ENCODE measurements at regions not wholly inside any gene's neighbourhood (a gene's known extent, or its start where the extent isn't known, plus 50 kb on each side); places are given as distances from the start of the nearest gene placed in this dataset.
"Not testable (repeated sequence)": the region's sequence is repeated elsewhere in the genome, so short reads cannot be mapped to it uniquely, and the experiment has no call there.

DNA sequence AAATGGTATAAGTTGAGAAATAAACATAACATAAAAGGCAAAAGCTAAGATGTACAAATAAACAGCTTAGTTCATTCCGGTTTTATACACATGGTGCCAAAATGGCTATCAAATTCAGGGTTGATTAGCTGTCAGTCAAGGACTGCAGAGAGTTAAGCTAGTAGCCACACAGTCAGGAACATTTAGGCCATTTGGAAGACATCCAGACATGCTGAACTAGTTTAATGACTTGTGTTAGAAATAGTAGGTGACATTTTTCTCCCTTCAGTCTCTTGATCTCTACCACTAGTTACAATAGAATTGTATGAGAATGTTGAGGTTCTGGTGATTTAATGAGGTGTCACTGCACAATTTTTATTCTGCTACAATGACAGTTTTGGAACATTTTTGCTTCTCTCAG is 394.4 kb upstream of the SPHKAP start:
- no peaks in the 10 kb centered on the region for H3K27me3 ChIP-seq
- no peak overlapping the region for H3K4me3 ChIP-seq
- H3K9me3 ChIP-seq, result no peaks in the 10 kb centered on the region
- no peak overlapping the region for H3K27ac ChIP-seq
- no peaks in the 10 kb centered on the region for H3K4me1 ChIP-seq
- no peaks in the 10 kb centered on the region for H3K36me3 ChIP-seq
- no peak for DNase-seq (ENCODE audit: extremely low spot score in 2 of 2)
- intact Hi-C loops (cut with DNase I), result no loop called here
- TF ChIP-seq, protein P1, sequence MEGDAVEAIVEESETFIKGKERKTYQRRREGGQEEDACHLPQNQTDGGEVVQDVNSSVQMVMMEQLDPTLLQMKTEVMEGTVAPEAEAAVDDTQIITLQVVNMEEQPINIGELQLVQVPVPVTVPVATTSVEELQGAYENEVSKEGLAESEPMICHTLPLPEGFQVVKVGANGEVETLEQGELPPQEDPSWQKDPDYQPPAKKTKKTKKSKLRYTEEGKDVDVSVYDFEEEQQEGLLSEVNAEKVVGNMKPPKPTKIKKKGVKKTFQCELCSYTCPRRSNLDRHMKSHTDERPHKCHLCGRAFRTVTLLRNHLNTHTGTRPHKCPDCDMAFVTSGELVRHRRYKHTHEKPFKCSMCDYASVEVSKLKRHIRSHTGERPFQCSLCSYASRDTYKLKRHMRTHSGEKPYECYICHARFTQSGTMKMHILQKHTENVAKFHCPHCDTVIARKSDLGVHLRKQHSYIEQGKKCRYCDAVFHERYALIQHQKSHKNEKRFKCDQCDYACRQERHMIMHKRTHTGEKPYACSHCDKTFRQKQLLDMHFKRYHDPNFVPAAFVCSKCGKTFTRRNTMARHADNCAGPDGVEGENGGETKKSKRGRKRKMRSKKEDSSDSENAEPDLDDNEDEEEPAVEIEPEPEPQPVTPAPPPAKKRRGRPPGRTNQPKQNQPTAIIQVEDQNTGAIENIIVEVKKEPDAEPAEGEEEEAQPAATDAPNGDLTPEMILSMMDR (IDR thresholded peaks at IDR 0.05), result no peak
- TF ChIP-seq POLR2AphosphoS5 (IDR thresholded peaks at IDR 0.05; ENCODE audit: insufficient read depth in 1 of 2, low read depth in 1 of 2) (no peak), POLR2A (IDR thresholded peaks at IDR 0.05) (no peak)

DNA sequence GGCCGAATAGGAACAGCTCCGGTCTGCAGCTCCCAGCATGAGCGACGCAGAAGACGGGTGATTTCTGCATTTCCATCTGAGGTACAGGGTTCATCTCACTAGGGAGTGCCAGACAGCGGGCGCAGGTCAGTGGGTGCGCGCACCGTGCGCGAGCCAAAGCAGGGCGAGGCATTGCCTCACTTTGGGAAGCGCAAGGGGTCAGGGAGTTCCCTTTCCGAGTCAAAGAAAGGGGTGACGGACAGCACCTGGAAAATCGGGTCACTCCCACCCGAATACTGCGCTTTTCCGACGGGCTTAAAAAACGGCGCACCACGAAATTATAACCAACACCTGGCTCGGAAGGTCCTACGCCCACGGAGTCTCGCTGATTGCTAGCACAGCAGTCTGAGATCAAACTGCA is 386.8 kb upstream of the SPHKAP start:
- H3K4me1 ChIP-seq; DNase-seq (ENCODE audit: extremely low spot score in 2 of 2); H3K4me3 ChIP-seq; H3K9me3 ChIP-seq; H3K36me3 ChIP-seq; H3K27me3 ChIP-seq; H3K27ac ChIP-seq; intact Hi-C loops (cut with DNase I): not testable (repeated sequence)

DNA sequence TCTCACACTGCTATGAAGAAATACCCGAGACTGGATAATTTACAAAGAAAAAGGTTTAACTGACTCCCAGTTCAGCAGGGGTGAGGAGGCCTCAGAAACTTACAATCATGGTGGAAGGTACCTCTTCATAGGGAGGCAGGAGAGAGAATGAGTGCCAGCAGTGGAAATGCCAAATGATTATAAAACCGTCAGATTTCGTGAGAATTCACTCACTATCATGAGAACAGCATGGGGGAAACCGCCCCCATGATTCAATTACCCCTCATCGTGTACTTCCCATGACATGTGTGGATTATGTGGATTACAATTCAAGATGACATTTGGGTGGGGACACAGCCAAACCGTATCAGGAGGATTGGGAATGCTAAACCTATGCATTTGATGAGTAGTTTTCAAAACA is 380.3 kb upstream of the SPHKAP start:
- H3K4me1 ChIP-seq, result no peaks in the 10 kb centered on the region
- no peaks in the 10 kb centered on the region for H3K9me3 ChIP-seq
- intact Hi-C loops (cut with DNase I), result no loop called here

DNA sequence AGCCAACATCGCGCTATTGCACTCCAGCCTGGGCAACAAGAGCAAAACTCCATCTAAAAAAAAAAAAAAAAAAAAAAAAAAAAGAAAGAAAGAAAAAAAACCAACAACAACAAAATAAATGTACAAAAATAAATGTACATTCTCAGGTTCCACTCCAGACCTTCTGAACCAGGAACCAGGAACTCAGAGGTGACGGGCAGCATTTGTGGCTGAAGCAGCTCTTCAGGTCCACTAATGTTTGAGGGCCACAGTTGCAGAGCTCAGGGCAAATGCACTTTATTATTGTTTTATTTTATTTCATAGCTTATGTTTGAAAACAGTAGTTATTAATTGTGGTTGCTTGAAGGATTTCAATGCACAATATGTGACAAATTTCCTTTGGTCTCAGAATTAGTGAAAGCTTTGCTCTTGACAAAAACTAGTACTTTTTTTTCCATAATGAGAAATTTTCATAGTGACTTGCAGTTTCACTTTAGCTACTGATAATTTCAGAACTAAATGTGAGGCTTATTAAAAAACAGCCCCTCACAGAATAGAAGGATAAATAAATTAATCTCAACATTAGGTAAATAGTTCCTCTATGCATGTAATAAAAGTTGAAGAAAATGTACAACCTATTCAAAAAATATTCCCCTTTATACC is 378.4 kb upstream of the SPHKAP start:
- intact Hi-C loops (cut with DNase I), result no loop called here
- no peaks in the 10 kb centered on the region for H3K36me3 ChIP-seq
- no peaks in the 10 kb centered on the region for H3K4me1 ChIP-seq
- H3K4me3 ChIP-seq, result no peak overlapping the region
- no peak for DNase-seq (ENCODE audit: extremely low spot score in 2 of 2)
- no peaks in the 10 kb centered on the region for H3K27me3 ChIP-seq
- TF ChIP-seq, protein P1 (IDR thresholded peaks at IDR 0.05), result no peak
- TF ChIP-seq POLR2A (IDR thresholded peaks at IDR 0.05), result no peak
- TF ChIP-seq POLR2AphosphoS5 (IDR thresholded peaks at IDR 0.05; ENCODE audit: insufficient read depth in 1 of 2, low read depth in 1 of 2), result no peak
- H3K9me3 ChIP-seq, result no peaks in the 10 kb centered on the region
- H3K27ac ChIP-seq, result no peak overlapping the region

More for the DNA sequence above, 380.3 kb upstream of the SPHKAP start:
- H3K4me3 ChIP-seq, result no peak overlapping the region
- H3K36me3 ChIP-seq, result no peaks in the 10 kb centered on the region
- no peak for DNase-seq (ENCODE audit: extremely low spot score in 2 of 2)
- no peak overlapping the region for H3K27ac ChIP-seq
- TF ChIP-seq, protein P1 (IDR thresholded peaks at IDR 0.05), result no peak
- TF ChIP-seq POLR2AphosphoS5 (IDR thresholded peaks at IDR 0.05; ENCODE audit: insufficient read depth in 1 of 2, low read depth in 1 of 2), result no peak
- no peak for TF ChIP-seq POLR2A (IDR thresholded peaks at IDR 0.05)
- no peaks in the 10 kb centered on the region for H3K27me3 ChIP-seq

DNA sequence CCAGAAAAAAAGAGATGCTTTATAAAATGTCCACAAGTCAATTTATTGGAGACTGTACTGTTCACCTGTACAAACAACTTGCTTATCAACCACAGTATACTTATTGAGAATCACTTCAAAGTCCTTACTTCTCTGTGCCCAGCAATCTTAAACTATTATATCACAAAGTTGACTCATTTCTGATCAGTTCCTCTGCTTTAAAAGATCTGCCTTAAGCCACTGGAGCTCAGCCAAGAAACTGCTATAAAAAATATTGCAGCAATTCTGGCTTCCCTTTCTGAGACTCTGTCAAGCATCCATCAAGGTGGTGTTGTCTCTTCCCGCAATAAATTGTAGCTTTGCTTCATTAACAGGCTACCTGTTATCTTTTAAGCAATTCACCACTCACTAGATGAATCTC is 375.2 kb upstream of the SPHKAP start:
- intact Hi-C loops (cut with DNase I), result no loop called here
- Histone ChIP-seq H3K4me3 (no peak overlapping the region), H3K27me3 (no peaks in the 10 kb centered on the region), H3K4me1 (no peaks in the 10 kb centered on the region), H3K27ac (no peak overlapping the region), H3K9me3 (no peaks in the 10 kb centered on the region), H3K36me3 (no peaks in the 10 kb centered on the region)
- no peak for DNase-seq (ENCODE audit: extremely low spot score in 2 of 2)
- TF ChIP-seq POLR2AphosphoS5 (IDR thresholded peaks at IDR 0.05; ENCODE audit: insufficient read depth in 1 of 2, low read depth in 1 of 2), result no peak
- TF ChIP-seq, protein P1 (IDR thresholded peaks at IDR 0.05), result no peak
- no peak for TF ChIP-seq POLR2A (IDR thresholded peaks at IDR 0.05)

Measured in vagina (tissue), 2 donors.